Mucosa of rectum (tissue), 2 donors: ENCODE measurements at regions not wholly inside any gene's neighbourhood (a gene's known extent, or its start where the extent isn't known, plus 50 kb on each side); places are given as distances from the start of the nearest gene placed in this dataset.
"Not testable (repeated sequence)": the region's sequence is repeated elsewhere in the genome, so short reads cannot be mapped to it uniquely, and the experiment has no call there.

Experiments used
- H3K27ac ChIP-seq, 2 donors: one replicate each; pipeline ENCODE4 v1.7.0; 2013; ENCODE audit warnings: inconsistent platforms in 2 of 2, low read depth in 2 of 2, low read length in 2 of 2
- H3K27me3 ChIP-seq, 2 donors: one replicate each; pipeline ENCODE4 v1.7.0; 2013; ENCODE audit warnings: low read length in 2 of 2; ENCODE audit not compliant: control insufficient read depth in 2 of 2, insufficient read depth in 2 of 2
- H3K36me3 ChIP-seq, 2 donors: one replicate each; pipeline ENCODE4 v1.7.0; 2013; ENCODE audit warnings: low read length in 2 of 2; ENCODE audit not compliant: control insufficient read depth in 2 of 2, insufficient read depth in 2 of 2
- H3K4me1 ChIP-seq, 2 donors: one replicate each; pipeline ENCODE4 v1.7.0; 2013; ENCODE audit warnings: low read length in 2 of 2, mild to moderate bottlenecking in 1 of 2; ENCODE audit not compliant: control insufficient read depth in 2 of 2, insufficient read depth in 2 of 2
- H3K4me3 ChIP-seq, 2 donors: one replicate each; pipeline ENCODE4 v1.7.0; 2013; ENCODE audit warnings: low read length in 2 of 2
- H3K9ac ChIP-seq, 2 donors: one replicate each; pipeline ENCODE4 v1.7.0; 2013; ENCODE audit warnings: low read length in 2 of 2, low read depth in 1 of 2, mild to moderate bottlenecking in 1 of 2
- H3K9me3 ChIP-seq, 2 donors: one replicate each; pipeline ENCODE4 v1.7.0; 2013; ENCODE audit warnings: low read length in 2 of 2; ENCODE audit not compliant: control insufficient read depth in 2 of 2
- donor health status: healthy.
- donor health status: Normal muscosa, but diverticular disease.

DNA sequence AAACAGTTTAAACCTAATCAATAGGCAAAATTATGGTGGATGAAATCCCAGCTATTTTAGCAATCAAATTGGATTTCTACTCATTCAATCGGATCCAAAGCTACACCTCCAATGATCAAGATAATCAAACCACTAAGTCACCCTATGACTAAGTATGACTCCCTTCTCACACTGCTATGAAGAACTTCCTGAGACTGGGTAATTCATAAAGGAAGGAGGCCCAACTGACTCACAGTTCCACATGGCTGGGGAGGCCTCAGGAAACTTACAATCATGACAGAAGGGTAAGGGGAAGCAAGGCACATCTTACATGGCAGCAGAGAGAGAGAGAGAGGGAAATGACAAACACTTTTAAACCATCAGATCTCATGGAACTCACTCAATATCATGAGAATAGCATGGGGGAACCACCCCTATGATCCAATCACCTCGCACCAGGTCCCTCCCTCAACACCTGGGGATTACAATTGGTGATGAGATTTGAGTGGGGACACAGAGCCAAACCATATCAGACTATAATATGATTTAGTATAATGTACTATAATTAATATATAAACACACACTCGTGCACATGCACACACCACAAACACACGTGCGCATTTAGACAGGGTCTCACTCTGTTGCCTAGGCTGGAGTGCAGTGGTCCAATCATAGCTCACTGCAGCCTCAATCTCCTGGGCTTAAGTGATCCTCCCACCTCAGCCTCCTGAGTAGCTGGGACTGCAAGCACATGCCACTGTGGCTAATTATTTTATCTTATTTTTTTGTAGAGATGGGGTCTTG lies 213.6 kb upstream of the FOXK1 start:
- H3K4me1 ChIP-seq = no peaks in the 10 kb centered on the region
- no peaks in the 10 kb centered on the region for H3K36me3 ChIP-seq
- H3K27me3 ChIP-seq = no peaks in the 10 kb centered on the region
- H3K4me3 ChIP-seq = no peak overlapping the region
- H3K9me3 ChIP-seq = no peaks in the 10 kb centered on the region
- no peak overlapping the region for H3K27ac ChIP-seq
- no peak overlapping the region for H3K9ac ChIP-seq

DNA sequence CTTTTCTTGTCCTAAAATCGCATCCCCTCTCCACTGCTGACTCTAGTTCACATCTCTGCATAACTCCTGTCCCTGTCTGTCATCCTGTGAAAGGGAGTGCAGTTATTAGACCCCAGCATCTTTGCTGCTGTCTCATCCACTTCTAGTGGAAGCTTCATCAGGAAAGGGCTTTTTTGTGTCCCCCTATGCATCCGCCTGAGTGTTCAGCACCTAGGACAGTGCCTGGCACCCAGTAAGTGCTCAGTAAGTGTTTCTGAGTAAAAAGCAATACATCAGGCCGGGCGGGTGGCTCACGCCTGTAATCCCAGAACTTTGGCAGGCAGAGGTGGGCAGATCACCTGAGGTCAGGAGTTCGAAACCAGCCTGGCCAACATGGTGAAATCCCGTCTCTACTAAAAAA lies 211.8 kb upstream of the FOXK1 start:
- H3K27ac ChIP-seq = no peak overlapping the region
- H3K4me1 ChIP-seq = no peaks in the 10 kb centered on the region
- H3K4me3 ChIP-seq = no peak overlapping the region
- H3K36me3 ChIP-seq = no peaks in the 10 kb centered on the region
- no peaks in the 10 kb centered on the region for H3K27me3 ChIP-seq
- no peaks in the 10 kb centered on the region for H3K9me3 ChIP-seq
- no peak overlapping the region for H3K9ac ChIP-seq

DNA sequence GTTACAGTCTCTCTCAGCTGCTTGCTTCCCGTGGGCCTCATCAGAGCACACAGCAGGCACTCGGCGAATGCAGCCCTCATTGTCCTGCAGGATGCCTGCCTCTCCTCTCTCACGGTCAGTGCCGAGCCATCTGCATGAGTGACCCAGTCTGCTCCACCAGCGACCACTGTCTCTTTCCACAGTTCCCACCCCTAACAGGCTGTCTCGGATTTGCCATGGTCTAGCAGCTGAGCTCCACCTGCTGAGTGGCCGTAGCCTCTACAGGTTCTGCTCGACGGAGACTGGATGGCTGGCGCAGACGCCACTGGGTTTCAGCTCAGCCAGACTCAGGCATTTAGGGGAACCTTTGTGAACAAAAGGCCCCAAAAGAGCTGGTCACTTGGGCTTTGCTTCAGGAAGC lies 209.4 kb upstream of the FOXK1 start:
- Histone ChIP-seq H3K36me3 (no peaks in the 10 kb centered on the region), H3K27me3 (no peaks in the 10 kb centered on the region), H3K9ac (no peak overlapping the region), H3K9me3 (no peaks in the 10 kb centered on the region), H3K27ac (no peak overlapping the region), H3K4me3 (no peak overlapping the region), H3K4me1 (no peaks in the 10 kb centered on the region)

DNA sequence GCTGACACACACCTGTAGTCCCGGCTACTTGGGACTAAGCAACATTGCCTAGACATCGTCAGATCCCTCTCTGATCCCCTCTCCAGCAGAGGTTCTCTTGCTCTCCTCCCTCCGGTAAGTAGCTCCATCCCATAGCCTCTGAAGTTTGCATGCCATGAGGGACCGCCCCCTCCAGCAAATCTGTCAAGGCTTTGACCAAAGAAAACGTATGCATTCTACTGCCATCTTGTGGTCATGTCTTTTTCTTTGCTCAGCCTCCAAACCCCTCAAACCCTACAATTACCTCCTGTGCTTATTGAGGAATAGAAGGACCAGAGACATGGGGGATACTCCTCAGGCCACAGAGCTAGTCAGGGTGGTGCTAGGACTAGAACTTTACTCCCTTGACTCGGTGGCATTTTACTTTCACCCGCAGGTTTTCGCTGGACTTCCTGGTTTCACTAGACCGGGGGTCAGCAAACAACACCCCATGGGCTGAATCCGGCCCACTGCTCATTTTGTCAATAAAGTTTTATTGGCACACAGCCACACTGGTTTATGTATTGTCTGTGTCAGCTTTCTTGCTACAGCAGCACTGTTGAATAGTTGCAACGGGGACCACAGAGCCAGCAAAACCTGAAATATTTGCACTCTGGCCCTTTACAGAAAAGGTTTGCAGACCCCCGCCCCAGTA lies 202.6 kb upstream of the FOXK1 start:
- Histone ChIP-seq H3K27me3 (no peaks in the 10 kb centered on the region), H3K4me1 (no peaks in the 10 kb centered on the region), H3K27ac (no peak overlapping the region), H3K36me3 (no peaks in the 10 kb centered on the region), H3K9ac (no peak overlapping the region), H3K9me3 (peaks cover 0 to 4% of the 10 kb centered on the region in 2 donors), H3K4me3 (no peak overlapping the region)

DNA sequence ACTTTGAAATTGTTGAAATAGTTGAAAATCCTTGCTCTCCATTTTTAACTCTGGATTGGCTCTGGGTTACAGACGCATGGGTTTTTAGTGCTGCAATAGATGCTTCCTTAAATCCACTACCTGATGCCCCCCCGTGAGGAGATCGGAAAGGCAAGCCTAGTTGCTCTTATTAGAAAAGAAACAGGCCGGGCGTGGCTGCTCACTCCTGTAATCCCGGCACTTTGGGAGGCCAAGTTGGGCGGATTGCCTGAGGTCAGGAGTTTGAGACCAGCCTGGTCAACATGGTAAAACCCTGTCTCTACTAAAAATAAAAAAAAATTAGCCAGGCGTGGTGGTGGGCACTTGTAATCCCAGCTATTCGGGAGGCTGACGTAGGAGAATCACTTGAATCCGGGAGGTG lies 202.0 kb upstream of the FOXK1 start:
- H3K27me3 ChIP-seq, H3K9me3 ChIP-seq, H3K4me3 ChIP-seq, H3K4me1 ChIP-seq, H3K9ac ChIP-seq, H3K36me3 ChIP-seq, H3K27ac ChIP-seq: not testable (repeated sequence)

DNA sequence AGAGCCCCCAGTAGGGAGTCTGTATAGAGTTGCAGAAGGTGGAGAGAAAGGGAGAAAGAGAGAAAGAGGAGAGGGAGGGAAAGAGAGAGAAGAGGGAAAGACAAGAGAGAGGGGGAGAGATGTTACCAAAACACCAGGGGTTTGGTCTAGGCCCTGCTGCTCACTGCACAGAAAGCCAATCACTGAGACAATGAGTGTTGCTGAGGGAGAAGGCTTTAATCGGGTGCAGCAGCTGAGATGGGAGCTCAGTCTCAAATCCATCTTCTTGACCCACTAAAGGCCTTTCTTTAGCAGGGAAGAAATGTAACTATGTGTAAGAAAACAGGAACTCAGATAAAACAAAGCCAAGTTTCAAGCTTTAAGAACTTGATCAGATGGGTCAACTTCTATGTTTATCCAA lies 198.2 kb upstream of the FOXK1 start:
- no peaks in the 10 kb centered on the region for H3K36me3 ChIP-seq
- H3K4me1 ChIP-seq = no peaks in the 10 kb centered on the region
- no peak overlapping the region for H3K27ac ChIP-seq
- H3K9me3 ChIP-seq = peaks cover 0 to 4% of the 10 kb centered on the region in 2 donors
- H3K9ac ChIP-seq = no peak overlapping the region
- H3K4me3 ChIP-seq = no peak overlapping the region
- H3K27me3 ChIP-seq = no peaks in the 10 kb centered on the region

DNA sequence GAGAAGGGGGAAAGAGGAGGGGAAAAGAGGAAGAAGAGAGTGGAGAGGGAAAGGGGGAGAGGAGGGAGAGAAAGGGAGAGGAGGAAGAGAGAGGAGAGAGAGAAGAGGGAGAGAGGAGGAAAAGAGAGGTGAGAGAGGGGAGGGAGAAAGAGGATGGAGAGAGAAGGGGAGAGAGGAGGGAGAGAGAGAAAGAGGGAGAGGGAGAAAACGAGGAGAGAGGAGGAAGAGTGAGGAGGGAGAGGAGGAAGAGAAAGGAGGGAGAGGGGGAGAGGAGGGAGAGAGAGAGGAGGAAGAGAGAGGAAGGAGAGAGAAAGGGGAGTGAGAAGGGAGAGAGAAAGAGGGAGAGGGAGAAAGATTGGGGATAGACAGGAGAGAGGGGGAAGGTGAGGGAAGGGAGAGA lies 197.6 kb upstream of the FOXK1 start:
- Histone ChIP-seq H3K4me3 (no peak overlapping the region), H3K27ac (no peak overlapping the region), H3K36me3 (no peaks in the 10 kb centered on the region), H3K9me3 (peaks cover 0 to 4% of the 10 kb centered on the region in 2 donors), H3K4me1 (no peaks in the 10 kb centered on the region), H3K9ac (no peak overlapping the region), H3K27me3 (no peaks in the 10 kb centered on the region)

DNA sequence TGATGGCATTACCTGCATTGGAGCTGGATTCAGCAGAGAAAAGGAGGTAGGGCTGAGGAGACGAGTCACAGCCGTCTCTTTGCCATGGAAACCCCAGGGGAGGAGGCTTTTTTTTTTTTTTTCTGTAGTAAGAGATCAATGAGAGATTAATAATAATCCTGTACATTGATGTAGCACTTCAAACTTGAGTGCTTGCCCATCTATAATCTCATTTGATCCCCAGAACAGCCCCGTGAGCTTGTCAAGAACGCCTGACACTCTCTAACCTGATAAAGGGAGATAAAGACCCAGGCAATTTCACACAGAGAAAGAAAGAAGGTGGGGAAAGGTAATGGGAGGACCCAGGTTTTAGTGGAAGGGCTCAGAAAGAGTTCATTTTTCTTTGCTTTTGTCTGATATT lies 195.2 kb upstream of the FOXK1 start:
- Histone ChIP-seq H3K9me3 (peaks cover 0 to 4% of the 10 kb centered on the region in 2 donors), H3K27ac (no peak overlapping the region), H3K4me1 (no peaks in the 10 kb centered on the region), H3K27me3 (no peaks in the 10 kb centered on the region), H3K36me3 (no peaks in the 10 kb centered on the region), H3K9ac (no peak overlapping the region), H3K4me3 (no peak overlapping the region)

DNA sequence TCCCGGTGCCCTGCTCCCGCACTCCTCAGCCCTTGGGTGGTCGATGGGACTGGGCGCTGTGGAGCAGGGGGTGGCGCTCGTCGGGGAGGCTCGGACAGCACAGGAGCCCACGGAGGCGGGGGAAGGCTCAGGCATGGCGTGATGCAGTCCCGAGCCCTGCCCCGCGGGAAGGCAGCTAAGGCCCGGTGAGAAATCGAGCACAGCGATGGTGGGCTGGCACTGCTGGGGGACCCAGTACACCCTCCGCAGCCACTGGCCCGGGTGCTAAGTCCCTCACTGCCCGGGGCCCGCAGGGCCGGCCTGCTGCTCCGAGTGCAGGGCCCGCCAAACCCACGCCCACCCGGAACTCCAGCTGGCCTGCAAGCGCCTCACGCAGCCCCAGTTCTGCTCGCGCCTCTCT lies 185.2 kb upstream of the FOXK1 start:
- H3K9ac ChIP-seq, H3K36me3 ChIP-seq, H3K4me1 ChIP-seq, H3K4me3 ChIP-seq, H3K9me3 ChIP-seq, H3K27ac ChIP-seq, H3K27me3 ChIP-seq: not testable (repeated sequence)

DNA sequence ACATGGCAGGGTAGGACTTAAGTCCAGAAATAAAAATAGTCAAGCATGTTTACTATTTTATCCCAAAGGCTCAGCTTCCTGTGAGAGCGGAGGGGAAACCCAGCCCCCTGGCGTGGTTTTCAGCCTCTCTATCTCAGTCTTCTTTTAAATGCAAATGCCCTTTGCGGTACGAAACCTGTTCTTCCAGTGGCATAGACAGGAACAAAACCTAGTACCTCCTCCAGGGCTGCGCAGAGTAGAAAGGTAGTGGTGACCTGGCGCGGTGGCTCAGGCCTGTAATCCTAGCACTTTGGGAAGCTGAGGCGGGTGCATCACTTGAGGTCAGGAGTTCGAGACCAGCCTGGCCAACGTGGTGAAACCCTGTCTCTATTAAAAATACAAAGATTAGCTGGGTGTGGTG lies 181.3 kb upstream of the FOXK1 start:
- Histone ChIP-seq H3K36me3 (no peaks in the 10 kb centered on the region), H3K27ac (no peak overlapping the region), H3K4me1 (no peaks in the 10 kb centered on the region), H3K9ac (no peak overlapping the region), H3K27me3 (no peaks in the 10 kb centered on the region), H3K9me3 (peaks cover 0 to 3% of the 10 kb centered on the region in 2 donors), H3K4me3 (no peak overlapping the region)
